GM19324 (cell line): ENCODE measurements at regions not wholly inside any gene's neighbourhood (a gene's known extent, or its start where the extent isn't known, plus 50 kb on each side); places are given as distances from the start of the nearest gene placed in this dataset.
"Not testable (repeated sequence)": the region's sequence is repeated elsewhere in the genome, so short reads cannot be mapped to it uniquely, and the experiment has no call there.

ENCODE experiments used
- ATAC-seq: cut with Tn5 transposase; IDR thresholded peaks from one replicate; pipeline ENCODE4 v1.9.1; 2021; ENCODE audit warnings: mild to moderate bottlenecking, moderate library complexity; ENCODE audit not compliant: unreplicated experiment, low FRiP score

- ATAC-seq, result no peak
Observed at GRCh38 chr12:25615119-25615518, 62.0 kb upstream of the LMNTD1 start.

DNA sequence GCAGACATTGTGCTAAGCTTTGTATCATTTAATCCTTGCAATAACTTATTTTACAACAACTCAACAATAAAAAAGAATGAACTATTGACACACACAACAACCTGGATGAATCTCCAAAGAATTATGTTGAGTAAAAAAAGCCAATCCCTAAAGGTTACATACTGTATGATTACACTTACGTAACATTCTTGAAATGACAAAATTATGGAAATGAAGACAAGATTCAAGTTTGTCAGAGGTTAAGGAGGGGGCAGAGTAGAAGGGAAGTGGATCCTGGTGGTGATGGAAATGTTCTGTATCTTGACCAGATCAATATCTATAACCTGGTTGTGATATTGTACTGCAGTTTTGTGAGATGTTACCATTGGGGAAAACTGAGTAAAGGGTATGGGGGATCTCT lies 63.2 kb upstream of the LMNTD1 start:
- ATAC-seq, result no peak

DNA sequence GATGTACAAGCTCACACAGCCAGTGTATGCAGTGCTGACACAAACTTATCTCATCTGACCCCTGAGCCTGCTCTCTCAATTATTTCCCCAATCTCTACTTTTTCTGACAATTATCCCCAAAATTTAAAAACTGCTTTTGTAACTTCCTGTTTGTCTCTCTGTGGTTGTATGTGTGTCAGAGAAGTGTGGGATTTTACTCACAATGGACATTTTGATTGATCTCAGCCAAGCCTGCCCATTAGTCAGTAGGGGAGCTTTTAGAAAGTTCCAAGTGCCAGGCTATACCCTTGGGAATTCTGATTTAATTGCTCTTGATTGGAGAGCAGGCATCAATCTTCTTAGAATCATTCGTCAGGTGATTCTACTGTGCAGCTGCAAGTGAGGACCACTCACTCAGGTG lies 64.9 kb upstream of the LMNTD1 start:
- ATAC-seq, result no peak

DNA sequence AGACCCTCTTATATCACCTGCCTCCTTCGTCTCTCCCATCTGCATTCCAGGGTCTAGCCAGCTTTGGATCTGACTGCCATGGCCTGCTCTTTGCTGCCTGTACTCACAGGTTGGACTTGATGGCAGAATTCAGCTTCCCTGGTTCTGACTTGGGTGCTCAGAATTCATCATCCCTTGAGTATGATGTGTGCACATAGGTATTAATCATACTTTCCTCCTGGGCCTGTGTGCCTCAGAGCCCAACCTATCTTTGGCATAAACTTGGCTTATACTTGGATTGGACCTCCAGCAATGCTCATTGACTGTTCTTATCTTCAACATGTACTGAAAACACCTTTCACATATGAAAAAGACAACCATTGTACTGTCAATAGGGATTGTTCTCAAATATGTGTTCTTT lies 70.7 kb upstream of the LMNTD1 start:
- ATAC-seq, result no peak

GRCh38 chr12:25625146-25625545 lies 72.1 kb upstream of the LMNTD1 start:
- ATAC-seq, result no peak

- ATAC-seq, result no peak
Observed at GRCh38 chr12:25629341-25629740, 76.3 kb upstream of the LMNTD1 start.

DNA sequence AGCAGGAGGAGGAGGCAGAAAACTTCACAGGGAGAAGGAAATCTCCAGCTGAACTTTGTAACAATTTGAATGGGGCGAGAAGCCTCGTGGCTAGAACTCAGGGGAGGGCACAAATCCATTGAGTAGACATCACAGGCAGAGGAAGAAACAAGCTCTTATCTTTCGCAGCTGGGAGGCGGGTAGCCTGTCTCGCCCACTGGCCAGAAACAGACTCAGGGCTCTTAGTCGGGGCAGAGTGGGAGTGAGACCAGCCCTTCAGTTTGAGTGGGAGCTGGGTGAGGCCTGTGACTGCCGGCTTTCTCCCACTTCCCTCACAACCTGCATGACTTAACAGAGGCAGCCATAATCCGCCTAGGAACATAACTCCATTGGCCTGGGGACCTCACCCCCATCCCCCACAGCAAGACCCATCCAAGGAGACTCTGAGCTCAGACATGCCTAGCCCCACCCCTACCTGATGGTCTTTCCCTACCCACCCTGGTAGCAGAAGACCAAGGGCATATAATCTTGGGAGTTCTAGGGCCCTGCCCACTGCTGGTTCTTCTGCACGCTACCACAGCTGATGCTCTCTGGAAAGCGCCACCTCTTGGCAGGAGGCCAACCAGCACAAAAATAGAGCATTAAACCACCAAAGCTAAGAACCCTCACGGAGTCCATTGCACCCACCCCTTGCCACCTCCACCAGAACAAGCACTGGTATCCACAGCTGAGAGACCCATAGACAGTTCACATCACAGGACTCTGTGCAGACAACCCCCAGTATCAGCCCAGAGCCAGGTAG lies 77.8 kb upstream of the LMNTD1 start:
- ATAC-seq, result not testable (repeated sequence)

DNA sequence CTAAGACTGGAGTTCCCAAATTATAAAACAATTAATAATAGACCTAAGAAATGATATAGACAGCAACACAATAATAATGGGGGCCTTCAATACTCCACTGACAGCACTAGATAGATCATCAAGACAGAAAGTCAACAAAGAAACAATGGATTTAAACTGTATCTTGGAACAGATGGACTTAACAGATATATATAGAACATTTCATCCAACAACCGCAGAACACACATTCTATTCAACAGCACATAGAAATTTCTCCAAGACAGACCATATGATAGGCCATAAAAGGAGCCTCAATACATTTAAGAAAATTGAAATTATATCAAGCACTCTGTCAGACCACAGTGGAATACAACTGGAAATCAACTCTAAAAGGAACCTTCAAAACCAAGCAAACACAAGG lies 80.1 kb upstream of the LMNTD1 start:
- not testable (repeated sequence) for ATAC-seq

GRCh38 chr12:25637752-25638151 lies 84.7 kb upstream of the LMNTD1 start:
- ATAC-seq, result no peak

- no peak for ATAC-seq
Observed at GRCh38 chr12:25639406-25639805, 86.3 kb upstream of the LMNTD1 start.

GRCh38 chr12:25644979-25645378 lies 91.9 kb upstream of the LMNTD1 start:
- ATAC-seq, result no peak

DNA sequence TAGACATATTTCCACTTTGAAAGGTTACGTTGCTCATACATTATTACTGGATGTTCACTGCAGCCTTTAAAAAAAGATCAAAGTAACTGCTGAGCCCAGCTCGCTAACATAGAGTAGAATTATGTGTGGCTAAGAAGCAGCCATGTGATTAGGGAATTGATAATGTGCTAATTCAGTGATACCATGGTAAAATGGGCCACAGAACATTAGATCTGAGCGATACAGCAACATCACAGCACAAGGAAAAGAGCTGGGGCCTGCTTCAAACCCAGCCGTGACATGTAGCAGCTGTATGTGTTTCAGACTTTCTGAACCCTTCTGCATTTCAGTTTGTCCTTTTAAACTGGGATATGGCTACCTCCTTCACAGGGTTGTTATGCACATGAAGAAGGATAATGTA lies 92.3 kb upstream of the LMNTD1 start:
- no peak for ATAC-seq

DNA sequence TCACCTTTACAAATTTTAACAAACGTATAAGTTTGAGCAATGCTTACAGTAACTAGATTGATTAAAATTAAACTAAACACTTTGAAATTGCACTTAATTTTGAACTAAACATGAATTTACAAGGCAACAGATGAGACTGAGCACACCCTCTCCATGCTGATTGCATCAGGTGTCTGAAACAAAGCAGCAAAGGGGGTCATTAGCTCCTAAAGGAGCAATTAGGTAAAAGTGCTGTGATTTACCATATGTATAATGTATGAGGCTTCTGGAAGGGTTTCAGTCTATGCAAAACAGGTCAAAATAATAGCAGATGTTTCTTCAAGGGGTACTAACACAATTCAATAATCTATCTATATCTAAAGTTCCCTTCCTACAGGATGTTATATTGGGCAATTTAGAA lies 98.8 kb upstream of the LMNTD1 start:
- ATAC-seq, result no peak

DNA sequence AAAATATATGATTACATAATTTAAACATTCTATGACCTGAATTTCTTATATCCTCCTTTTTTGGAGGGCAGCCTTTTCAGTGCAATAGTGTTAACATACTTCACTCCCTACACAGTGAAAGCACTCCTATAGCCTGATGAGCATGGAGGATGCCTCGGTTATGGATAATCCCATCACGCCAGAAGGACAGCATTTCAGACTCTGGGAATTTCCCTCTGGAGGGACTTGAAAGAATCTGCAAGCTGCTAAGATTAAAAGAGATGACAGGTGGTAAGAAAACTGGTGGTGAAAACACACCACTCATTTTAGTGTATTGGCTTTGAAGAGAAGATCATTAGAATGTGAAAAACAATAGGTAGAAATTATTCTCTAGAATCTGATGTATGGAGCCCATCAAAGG lies 99.3 kb upstream of the LMNTD1 start:
- no peak for ATAC-seq

- no peak for ATAC-seq
Observed at GRCh38 chr12:25653487-25654175, 100.5 kb upstream of the LMNTD1 start.

- ATAC-seq, result no peak
Observed at GRCh38 chr12:25655702-25656101, 102.6 kb upstream of the LMNTD1 start.

GRCh38 chr12:25659621-25660020 lies 106.5 kb upstream of the LMNTD1 start:
- no peak for ATAC-seq

GRCh38 chr12:25670076-25671055 lies 117.3 kb upstream of the LMNTD1 start:
- ATAC-seq, result no peak

DNA sequence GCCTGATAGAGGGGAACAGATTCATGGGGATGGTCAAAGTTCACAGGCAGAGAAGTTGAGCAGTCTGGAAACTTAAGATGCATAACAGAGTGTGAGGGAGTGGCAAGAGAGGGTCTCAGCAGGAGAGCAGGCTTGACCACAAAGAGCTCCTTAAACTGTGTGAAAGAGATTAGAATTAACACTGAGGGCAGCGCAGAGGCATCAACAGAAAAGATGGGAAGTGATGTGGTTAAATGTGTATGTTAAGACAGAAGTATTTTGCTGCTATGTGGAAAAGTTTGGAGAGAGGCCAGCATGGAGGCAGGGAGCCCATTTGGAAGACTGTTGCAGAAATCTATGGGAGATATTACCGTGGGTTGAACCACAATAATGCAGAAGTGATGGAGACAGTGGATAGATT lies 122.7 kb upstream of the LMNTD1 start:
- no peak for ATAC-seq

DNA sequence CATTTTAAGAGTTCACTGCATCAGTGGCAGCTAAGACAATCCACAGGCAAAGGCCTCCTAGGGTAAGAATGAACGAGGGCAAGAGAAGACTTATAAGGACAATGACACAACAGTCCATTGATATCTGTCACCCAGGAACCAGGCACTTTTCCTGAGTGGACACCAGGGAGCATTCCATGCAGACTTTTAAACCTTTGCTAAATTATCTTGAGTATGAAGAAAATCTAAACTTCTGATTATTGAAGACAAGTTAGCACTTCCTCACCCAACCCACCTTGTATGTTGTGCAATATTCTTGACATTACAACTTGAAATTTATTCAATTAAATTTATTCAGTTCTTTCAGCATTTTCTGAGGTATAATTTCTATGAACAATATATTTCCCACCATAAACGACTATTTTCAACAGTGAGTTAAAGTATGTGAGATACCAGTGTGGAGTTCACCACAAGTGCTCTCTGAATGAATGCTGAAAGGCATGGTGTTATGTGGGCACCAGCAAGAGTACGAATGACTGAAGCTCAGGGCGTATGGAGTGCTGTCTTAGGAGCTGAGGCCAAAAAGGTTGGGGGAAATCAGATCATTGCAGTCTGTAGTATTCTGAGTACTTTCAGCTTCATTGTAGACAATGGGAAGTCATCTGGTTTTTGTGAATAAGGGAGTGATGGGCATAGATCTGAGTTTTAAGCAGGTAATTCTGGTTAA lies 124.3 kb upstream of the LMNTD1 start:
- no peak for ATAC-seq
